ENCODE measurements at regions not wholly inside any gene's neighbourhood (a gene's known extent, or its start where the extent isn't known, plus 50 kb on each side); places are given as distances from the start of the nearest gene placed in this dataset.

DNA sequence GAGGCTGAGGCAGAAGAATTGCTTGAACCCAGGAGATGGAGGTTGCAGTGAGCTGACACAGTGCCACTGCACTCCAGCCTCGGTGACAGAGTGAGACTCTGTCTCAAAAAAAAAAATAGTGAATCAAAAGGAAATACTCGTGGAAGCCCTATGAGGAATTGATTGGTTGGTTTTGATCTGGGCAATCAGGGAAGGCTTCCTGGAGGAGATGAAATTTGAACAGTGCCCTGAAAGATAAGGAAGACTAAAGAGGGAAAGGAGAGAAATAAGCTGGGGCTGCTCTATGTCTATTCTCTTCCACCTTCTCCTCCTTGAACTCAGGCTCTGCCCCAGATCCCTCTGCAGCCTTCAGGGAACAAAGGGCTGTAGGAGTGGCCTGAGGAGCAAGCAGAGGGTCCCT is 54.1 kb downstream of the IRF2BPL start:
- no peak for DNase-seq

DNA sequence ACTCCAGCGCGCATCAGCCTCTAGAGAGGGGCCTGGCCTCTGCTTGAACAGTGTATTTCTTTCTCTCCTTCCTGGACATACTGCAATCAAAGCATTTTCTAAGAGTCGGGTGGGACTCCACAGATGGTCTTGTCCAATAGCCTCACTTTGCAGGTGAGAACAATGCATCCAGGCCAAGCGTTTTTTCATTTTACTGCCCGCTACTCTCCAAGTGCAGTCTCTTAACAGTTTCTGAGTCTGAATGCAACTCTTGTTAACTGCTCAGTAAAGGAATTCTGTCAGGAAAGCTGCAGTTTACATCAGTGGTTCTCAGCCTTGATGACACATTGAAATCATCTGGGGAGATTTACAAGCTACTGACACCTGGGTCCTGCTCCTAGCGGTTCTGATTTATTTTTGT is 57.0 kb downstream of the IRF2BPL start:
- DNase-seq, result no peak

DNA sequence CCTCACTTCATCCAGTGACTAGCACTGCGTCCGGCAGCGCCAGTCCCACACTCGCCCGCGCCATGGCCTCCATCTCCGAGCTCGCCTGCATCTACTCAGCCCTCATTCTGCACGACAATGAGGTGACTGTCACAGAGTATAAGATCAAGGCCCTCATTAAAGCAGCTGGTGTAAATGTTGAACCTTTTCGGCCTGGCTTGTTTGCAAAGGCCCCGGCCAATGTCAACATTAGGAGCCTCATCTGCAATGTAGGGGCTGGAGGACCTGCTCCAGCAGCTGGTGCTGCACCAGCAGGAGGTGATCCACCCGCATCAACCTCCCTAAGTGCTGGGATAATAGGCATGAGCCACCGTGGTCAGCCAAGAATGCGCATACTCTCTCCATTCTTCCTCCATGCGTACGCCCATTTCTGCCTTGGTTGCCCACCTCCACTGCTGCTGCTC is 59.9 kb downstream of the IRF2BPL start:
- no peak for DNase-seq

DNA sequence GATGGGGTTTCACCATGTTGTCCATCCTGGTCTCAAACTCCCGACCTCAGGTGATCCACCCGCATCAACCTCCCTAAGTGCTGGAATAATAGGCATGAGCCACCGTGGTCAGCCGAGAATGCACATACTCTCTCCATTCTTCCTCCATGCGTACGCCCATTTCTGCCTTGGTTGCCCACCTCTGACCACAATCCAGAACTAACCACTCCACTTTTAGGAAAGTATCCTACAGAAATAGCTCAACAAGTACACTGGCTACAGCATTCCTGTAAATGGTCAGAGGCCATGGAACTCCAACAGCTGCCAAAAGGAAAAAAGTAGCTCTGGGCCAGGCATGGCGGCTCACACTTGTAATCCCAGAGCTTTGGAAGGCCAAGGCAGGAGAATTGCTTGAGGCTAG is 60.7 kb downstream of the IRF2BPL start:
- DNase-seq, result no peak

DNA sequence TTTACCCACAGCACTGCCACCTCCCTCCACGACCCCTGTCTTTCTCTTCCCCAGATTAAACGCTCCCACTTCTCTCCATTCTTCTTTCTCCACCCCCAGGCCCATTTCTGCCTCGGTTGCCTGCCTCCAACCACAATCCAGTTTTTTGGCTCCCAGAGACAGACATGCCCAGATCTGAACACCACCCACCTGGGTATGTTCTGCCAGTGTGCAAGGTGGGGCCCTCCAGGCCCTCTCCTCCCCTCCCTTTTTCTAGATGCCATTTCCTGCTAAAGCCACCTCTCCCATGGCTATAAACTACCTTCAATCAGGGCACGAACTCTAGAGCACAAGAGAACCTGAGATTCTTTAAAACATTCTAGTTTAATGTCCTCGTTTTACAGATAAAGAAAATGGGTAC is 63.3 kb downstream of the IRF2BPL start:
- DNase-seq, result peak in 2 of 6 experiments; percentile 6 to 12

DNA sequence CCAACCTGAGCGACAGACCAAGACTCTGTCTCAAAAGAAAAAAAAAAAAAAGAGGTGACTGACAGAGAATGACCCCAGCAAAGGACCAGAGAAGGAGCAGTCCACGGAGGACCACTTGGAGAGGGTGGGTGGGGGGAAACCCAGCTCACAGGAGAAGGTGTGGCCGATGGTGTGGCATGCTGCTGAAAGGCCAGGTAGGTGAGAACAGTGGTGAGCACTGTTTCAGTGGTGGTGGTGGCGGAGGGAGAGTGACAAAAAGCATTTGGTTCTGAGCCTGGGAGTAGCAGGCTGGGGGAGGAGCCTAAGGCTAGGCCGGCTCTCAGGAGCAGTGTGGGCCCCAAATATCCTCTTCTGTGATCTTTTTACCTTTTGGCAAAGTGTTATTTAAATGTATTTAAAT is 63.8 kb downstream of the IRF2BPL start:
- no peak for DNase-seq

DNA sequence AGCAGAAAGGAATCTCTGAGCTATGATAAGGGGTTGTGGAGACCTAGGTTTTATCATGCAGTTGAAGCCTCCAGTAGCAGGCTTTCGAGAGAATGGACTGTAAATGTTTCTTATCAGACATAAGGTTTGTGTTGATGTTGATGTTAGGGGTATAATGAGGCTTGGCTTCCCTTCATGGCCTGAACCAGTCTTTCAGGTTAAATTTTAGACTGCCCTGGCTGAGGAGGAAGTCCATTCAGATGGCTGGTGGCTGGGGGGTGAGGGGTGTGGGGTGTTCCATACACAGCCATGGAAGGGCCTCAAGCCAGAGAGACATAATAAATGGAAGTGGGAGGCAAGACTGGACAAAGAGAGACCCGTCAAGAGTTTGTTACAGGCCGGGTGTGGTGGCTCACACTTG is 65.1 kb downstream of the IRF2BPL start:
- DNase-seq, result no peak

DNA sequence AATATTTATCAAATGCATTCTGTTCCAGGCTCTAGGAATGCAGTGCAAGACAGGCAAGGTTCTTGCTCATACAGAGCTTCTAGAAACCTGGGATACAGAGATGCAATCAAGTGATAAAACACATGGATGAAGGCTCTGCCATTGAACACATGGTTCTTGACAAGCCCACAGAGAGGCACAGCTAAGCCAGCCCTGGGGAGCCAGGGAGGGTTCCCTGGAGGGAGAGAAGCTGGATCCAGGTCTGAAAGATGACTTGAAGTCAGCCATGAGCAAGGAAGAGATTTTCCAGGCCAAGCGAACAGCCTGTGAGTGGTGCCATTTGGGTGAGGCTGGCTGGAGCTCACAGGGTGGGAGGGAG is 66.2 kb downstream of the IRF2BPL start:
- DNase-seq, result no peak

DNA sequence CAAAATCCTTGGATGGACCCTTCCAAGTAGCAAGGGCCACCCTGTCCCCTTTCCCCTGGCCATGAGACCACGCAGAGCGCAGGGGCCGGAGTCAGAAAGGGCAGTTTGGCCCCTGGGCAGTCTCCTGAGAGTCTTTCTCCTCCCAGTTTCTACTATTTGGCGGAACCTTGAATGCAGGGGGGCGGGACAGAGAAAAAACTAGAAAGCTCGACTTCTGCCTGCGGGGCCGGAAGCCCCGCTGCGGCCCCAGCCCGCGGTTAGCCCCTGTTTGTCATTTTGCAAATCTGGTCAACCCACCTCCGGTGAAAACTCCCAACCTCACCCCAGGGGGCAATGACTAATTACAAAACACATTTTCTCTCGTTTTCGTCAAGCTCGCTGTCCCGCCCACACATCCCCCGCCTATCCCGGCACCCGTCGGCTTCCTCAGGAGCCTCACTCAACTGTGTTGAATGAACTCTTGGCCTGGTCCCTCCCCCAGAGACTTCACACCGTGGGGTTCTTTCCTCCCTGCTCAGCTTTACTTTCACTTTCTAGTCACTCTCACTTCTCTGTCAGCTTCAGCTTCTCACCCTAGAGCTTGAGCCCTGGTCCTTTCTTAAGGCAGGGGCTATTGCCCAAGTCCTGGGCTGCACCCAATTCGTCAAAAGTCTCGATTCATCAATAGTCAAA is 66.7 kb downstream of the IRF2BPL start:
- peak; percentile 81 to 92 (median 90) for DNase-seq

DNA sequence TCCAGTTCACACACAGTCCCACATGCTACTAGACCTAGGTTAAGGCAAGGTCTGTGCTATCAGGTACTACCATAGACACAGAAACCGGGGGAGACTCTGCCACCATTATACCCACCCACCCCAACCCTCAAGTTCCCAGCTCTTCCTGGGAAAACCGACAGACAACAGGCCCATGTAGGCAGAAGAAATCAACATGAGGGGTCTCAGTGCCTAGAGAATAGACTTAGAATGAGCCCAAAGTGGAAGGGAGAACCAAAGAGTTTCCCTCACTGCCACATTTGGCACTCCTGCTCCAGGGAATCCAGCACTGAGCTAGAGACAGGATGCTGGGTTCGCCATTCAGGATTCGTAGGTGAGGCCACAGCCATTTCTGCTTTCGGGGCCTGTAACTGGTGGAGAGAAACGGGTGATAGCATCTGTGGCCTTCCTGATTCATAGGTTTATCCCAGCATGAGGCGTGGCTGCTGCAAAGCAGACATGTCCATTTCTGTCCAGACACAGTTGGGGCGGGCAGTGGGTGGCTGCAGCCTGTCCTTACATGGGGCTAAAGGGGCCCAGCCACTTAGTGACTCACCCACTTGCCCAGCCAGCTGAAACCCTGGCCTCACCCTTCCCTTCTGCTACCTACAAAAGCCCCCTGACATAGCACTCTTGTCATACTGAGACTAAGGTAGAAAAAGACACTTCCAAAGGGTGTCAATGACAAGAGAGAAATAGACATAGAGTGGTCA is 69.4 kb downstream of the IRF2BPL start:
- DNase-seq, result no peak

DNA sequence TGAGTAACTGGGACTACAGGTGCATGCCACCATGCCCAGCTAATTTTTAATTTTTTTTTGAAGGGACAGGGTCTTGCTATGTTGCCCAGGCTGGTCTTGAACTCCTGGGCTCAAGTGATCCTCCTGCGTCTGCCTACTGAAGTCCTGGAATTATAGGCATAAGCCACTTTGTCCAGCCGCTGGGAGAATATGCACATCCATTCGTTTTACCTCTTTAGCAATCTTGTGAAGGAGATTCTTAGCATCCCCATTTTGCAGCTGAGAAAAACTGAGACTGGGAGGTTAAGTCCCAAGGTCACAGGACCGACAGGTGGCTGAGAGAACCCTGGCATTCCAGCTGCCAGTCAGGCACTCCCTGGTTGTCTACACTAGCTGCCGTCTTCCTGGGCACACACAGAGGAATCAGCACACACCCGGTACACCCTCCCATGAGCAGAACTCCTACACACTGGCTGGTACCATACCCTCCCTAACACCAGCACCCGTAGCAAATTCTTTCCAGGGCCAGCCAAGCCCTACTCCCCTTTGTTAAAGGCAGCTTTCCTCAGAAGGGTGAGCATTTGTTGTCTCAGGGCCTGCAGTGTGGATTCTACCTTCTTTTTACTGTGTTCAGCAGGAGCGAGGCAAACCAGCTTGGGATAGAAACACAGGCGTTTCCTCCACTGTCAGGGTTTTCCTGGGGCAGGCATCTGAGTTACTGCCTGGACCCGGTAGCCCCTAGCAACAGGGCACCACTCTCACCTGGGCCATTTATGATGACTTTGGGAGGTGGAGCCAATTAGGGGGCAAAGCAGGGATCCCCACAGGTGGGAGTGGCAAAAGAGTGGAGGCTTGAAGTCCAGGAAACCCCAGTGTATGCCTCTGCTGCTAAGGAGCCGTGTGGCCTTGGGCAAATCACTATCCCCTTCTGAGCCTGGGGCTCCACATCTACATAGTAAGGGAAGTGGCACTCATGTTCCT is 70.2 kb downstream of the IRF2BPL start:
- no peak for DNase-seq

DNA sequence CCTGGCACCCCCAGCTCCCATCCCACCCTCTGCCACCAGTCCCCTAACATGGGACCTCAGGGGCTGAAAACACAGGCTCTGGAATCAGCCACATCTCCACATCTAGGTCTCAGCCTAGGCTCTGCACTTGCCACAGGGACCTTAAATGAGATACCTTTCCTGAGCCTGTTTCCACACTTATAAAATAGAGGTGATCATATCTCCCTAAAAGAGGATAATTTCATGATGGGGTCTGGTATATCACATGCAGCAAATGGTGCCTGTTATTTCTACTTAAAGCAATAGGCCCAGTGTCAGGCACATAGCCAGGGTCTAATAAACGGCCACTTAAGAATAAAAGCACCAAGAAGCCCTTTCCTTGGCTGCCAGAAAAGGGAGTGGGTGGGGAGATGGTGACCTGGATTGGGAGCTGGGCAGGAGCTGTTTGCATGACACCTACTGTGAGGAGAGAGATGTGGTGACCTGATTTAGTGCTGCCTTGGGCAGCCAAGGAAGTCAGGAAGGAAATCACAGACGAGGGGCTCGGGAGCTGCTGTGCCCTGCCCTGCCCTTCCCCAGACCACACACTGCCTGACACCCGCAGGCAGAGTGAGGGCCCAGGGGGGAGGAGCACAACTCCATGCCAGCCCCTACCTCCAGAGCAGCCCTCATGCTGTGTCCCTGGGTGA is 71.2 kb downstream of the IRF2BPL start:
- no peak for DNase-seq

DNA sequence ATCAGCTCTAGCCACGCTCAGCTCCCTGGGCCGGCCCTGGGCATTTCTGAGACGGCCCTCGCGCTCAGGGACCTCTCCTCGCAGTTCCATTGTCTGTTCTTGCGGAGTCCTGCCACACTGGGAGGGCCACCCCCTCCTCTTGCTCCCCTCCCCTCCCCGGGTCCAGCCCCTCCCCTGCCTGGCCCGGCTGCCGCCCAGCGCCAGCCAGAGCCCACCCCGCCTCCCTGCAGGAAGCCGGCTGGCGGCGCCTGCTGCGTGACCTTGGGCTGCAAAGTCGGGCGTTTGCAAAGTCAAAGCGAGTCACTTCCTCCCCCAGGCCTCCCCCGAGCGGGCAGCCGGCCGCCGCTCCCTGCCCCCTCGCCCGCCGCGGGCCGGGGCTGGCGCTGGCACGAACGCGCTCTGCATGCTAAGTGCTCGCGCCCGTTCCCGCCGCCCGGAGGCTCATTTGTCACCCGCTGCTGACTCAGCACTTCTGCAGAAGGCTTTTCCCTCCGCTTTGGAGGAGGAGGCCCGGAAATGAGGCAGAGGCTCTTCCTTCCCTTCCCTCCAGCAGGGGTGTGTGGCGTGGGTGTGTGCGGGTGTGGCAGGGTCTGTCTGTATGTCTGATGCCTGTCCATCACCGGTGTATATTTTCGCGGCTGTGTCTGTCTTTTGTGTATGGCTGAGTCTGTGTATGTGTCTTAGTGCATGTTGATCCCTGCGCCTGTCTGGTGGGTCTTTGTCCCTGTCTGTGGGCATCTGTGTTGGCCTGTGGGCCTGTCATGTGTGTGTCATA is 72.0 kb downstream of the IRF2BPL start:
- peak; percentile 75 to 85 (median 82) for DNase-seq

DNA sequence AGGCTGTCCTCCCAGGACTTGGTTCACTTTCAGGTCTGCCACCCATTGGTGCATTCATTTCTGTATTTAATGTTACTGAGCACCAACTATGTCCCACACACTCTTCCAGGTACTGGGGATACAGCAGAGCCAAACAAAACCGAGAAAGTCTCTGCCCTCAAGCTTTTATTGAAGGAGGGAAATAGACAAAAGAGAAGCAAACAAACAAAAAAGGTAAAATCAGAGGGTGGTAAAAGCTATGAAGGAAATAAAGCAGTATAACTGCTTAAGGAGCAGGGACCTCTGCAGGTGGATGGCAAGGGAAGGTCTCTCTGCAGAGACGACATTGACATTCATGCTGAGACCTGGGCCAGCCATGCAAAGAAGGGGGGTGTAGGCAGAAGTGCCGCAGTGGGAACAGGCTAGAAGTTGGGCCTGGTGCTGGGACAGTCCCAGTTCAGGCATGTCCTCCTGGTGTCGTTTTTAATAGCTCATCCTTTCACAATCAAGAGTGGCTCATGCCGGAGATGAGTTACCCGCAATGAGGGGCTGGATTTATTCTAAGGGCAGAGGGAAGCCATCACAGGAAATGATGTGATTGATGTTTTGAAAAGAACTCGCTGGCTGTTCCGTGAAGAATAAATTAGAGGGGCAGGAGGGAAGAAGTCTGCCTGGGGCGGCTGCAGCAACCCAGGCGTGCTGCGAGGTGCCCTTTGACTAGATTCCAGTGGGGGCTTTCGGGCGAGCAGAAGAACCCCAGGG is 72.8 kb downstream of the IRF2BPL start:
- peak; percentile 60 to 79 (median 67) for DNase-seq

DNA sequence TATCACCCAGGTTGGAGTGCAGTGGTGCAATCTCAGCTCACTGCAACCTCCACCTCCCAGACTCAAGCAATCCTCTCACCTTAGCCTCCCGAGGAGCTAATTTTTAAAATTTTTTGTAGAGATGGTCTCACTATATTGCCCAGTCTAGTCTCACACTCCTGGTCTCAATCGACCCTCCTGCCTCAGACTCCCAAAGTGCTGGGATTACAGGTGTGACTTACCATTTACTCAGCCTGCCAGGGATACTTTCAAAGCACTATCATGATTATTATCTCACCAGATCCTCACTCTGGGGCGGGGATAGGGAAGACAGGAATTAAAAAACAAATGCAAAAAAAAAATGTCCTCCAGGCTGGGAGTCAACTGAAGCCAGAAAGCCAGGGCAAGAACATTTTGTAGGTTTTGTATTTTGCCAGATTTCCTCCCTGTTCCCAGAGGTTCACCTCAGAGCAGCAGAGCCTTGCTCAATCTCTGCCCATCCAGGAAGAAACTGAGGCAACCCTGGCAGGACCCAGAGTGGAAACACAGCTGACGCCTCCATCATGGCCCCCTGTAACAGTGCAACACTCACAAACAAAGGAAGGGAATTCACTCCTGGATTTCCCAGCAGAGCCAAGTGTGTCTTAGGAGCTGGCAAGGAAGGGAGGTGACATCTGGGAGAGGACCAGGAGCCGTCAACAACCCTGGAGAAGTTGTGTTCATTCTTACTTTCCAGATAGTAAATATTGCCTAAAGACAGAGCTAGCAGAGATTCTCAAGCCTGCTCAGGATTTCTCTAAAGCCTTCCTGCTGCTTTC is 73.9 kb downstream of the IRF2BPL start:
- DNase-seq, result no peak

DNA sequence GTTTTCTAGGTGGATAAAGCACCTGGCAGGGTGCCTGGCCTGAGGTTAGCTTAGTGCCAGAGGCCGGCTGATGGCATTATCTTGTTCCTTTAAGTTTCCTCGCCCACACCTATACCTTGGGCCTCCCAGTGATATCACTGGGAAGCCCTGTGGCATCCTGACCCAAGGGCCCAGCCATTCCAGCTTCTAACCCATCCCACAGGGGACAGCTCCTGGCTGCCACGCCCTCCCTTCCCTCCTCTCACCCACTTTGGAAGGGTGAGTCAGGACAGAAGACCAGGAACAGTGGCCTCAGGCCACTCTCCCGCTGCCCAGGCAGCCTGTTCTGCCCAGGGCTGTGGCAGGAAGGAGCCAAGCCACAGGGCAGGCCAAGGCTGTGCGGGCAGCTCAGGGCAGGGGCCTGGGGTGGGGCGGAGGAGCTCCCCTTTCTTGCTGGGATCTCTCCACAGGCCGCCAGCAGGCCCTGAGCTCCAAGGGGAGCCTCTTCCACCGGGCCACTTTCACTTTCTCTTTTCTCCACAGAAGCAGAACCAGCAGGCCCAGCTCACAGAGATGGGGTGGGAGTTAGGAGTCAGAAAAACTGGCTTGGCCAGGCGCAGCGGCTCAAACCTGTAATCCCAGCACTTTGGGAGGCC is 75.1 kb downstream of the IRF2BPL start:
- DNase-seq, result peak; percentile 18 to 71 (median 54)

DNA sequence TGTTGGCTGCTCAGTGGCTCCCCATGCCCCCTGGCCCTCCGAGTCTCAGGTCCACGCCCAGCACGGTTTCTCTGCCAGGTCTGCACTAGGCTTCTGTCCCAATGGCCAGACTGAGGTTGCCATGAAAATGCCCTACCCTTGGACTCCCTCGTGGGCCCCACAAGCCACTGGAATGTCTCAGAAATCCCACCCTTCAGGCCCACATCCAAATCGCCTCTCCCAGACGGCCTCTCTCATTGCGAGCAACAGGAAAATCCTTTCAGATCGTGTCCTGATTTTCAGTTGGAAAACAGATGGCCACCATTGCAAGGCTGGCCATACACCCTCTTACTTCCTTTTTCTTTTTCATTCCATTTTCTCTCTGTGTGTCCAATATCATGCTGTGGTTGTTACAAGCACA is 77.3 kb downstream of the IRF2BPL start:
- no peak for DNase-seq

DNA sequence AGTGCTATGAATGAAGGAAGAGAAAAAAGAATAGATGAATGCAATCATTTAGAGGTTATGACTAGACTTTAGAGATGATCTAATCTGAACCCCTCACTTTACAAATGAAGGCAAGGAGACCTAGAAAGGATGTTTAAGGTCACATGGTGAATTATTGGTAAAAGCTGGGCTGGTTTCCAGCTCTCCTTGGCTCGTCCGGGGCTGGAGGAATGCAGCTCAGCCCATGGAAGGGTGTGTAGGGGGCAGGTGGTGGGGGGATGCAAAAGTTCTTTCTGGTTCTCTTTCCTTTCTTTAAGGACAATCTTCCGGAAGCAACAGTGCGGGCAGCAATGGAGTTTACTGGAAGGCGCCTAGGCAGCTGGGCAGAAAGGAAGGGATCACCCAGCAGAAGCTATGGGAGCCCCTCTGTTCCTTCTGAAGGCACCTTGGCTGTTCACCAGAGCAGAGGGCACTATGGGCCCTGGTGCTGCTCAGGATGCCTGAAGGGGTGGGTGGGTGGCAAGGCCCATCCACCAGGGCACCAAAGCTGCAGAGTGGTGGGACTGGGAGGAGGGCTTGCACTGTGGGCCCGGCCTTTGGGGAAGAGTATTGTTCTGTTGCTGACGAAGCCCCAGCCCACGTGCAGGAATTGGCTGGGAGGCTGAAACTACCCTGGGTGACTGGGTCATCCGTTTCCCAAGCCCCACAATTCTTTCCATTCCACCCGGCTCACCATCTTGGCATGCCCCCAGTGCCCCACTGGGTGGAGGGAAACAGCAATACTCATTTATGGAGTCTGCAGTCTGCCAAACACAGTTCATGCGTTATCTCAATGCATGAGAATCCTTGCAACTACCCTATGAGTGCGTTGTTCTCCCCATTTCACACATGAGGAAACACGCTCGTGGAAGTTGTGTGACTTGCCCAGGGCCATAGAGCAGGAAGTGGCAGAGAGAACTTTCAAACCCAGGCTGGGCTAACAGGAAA is 78.2 kb downstream of the IRF2BPL start:
- DNase-seq, result no peak

DNA sequence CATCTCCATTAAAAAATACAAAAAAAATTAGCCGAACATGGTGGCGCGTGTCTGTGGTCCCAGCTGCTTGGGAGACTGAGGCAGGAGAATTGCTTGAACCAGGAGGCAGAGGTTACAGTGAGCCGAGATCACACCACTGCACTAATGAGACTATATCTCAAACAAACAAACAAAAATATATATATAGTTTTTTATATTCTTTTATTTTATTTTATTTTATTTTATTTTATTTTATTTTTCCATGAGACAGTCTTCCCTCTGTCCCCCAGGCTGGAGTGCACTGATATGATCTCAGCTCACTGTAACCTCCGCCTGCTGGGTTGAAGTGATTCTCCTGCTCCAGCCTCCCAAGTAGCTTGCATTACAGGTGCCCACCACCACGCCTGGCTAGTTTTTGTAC is 79.5 kb downstream of the IRF2BPL start:
- DNase-seq, result no peak

Data from stimulated activated naive CD4-positive, alpha-beta T cell (primary cell).